H1 (cell line): ENCODE measurements at regions not wholly inside any gene's neighbourhood (a gene's known extent, or its start where the extent isn't known, plus 50 kb on each side); places are given as distances from the start of the nearest gene placed in this dataset.

Experiments used
- JUN ChIP-seq: IDR thresholded peaks from 2 replicates; pipeline ENCODE4 v1.6.1; 2011; ENCODE audit warnings: low read depth, mild to moderate bottlenecking, improper control_type of control experiment, low read length
- RXRA ChIP-seq: IDR thresholded peaks from 2 replicates; pipeline ENCODE4 v1.6.1; 2011; ENCODE audit warnings: low read depth, mild to moderate bottlenecking, low read length, moderate library complexity; ENCODE audit not compliant: insufficient read depth
- SIN3A ChIP-seq, 2 experiments: IDR thresholded peaks in 1 of 2; conservative IDR thresholded peaks in 1 of 2; 2 replicates each; pipeline ENCODE4 v1.6.1; 2011 to 2012; ENCODE audit warnings: low read length in 2 of 2, improper control_type of control experiment in 1 of 2, low read depth in 1 of 2, mild to moderate bottlenecking in 1 of 2

GRCh38 chr6:22043284-22043962, 253.4 kb downstream of the PRL start (continued):
- TF ChIP-seq RXRA, result no peak
- no peak for TF ChIP-seq JUN
- no peak for TF ChIP-seq SIN3A (conservative IDR thresholded peaks at IDR 0.05 in 1 of 2, IDR thresholded peaks at IDR 0.05 in 1 of 2; ENCODE audit: low read depth in 1 of 2, low read length in 2 of 2)
